ENCODE measurements at regions not wholly inside any gene's neighbourhood (a gene's known extent, or its start where the extent isn't known, plus 50 kb on each side); places are given as distances from the start of the nearest gene placed in this dataset.

- CTCF ChIA-PET (ENCODE audit: partially characterized antibody), result interaction anchor here (0.6 kb wide), 1 partner anchor 597 kb away, joined by 3 read pairs; no protein-coding TSS in a partner anchor
- TF ChIP-seq TEAD4 (IDR thresholded peaks at IDR 0.05; ENCODE audit: low read depth, low read length), result no peak
- TF ChIP-seq SIX5 (IDR thresholded peaks at IDR 0.05; ENCODE audit: low read depth, low read length), result no peak
- no peak for TF ChIP-seq SP4 (IDR thresholded peaks at IDR 0.05; ENCODE audit: low read length)
- TF ChIP-seq KDM5A (IDR thresholded peaks at IDR 0.05; ENCODE audit: low read length), result no peak
- TF ChIP-seq ATF3 (IDR thresholded peaks at IDR 0.05; ENCODE audit: insufficient read depth, low read depth, low read length), result no peak
- TF ChIP-seq MAFK (IDR thresholded peaks at IDR 0.05; ENCODE audit: low read depth, low read length), result no peak
- no peak for TF ChIP-seq KDM4A (IDR thresholded peaks at IDR 0.05; ENCODE audit: low read depth, low read length, severe bottlenecking)
- H3K36me3 ChIP-seq (ENCODE audit: control insufficient read depth in 2 of 4, insufficient read depth in 4 of 4, low read length in 3 of 4), result no peaks in the 10 kb centered on the region
Observed at GRCh38 chr14:95025941-95026340, 131.4 kb downstream of the DICER1 start.

More at GRCh38 chr14:95025941-95026340, 131.4 kb downstream of the DICER1 start:
- H3K14ac ChIP-seq (ENCODE audit: insufficient read length), result no peak overlapping the region
- no peaks in the 10 kb centered on the region for H4K20me1 ChIP-seq (replicated peaks in 1 of 2; ENCODE audit: control insufficient read depth in 1 of 2, insufficient read depth in 2 of 2, low read length in 2 of 2)
- no peak overlapping the region for H2BK20ac ChIP-seq (ENCODE audit: low read length)
- no peak overlapping the region for H2BK5ac ChIP-seq (ENCODE audit: low read depth, low read length)
- H3K79me2 ChIP-seq (ENCODE audit: control insufficient read depth in 1 of 2, insufficient read depth in 2 of 2, low read length in 2 of 2), result no peaks in the 10 kb centered on the region
- no peak overlapping the region for H3K23ac ChIP-seq (ENCODE audit: insufficient read length)
- no peak overlapping the region for H3K27ac ChIP-seq (ENCODE audit: low read depth, low read length)
- no peaks in the 10 kb centered on the region for H3K27me3 ChIP-seq (replicated peaks in 1 of 4; ENCODE audit: control insufficient read depth in 3 of 4, extremely low read depth in 1 of 4, insufficient read depth in 3 of 4, low read length in 3 of 4)
- no peak overlapping the region for H2BK120ac ChIP-seq (replicated peaks; ENCODE audit: low read depth, low read length)
- POLR2A ChIA-PET (ENCODE audit: partially characterized antibody), result no interaction called here
- no peak overlapping the region for H2BK15ac ChIP-seq (ENCODE audit: low read length)
- DNase-seq (ENCODE audit: low read depth in 1 of 2, low spot score in 2 of 2) (no peak), FAIRE-seq (no peak)
- peaks cover 0 to 4% of the 10 kb centered on the region in 2 experiments; a peak in 1 of 4 replicates for H3K9me3 ChIP-seq (ENCODE audit: insufficient read depth in 2 of 2, low read depth in 1 of 2, low read length in 1 of 2)
- no peak overlapping the region for H3K18ac ChIP-seq (ENCODE audit: extremely low read depth, low read length)
- no peak overlapping the region for H2AK5ac ChIP-seq (ENCODE audit: low read depth, low read length)
- H2AFZ ChIP-seq (ENCODE audit: low read length), result no peak overlapping the region
- H3K9ac ChIP-seq (replicated peaks in 1 of 4; ENCODE audit: extremely low read depth in 1 of 4, low read depth in 3 of 4, low read length in 3 of 4), result no peak overlapping the region
- WGBS, 2 experiments (ENCODE audit: extremely low coverage in 1 of 2, insufficient coverage in 1 of 2, insufficient read length in 1 of 2, insufficient replicate concordance in 2 of 2, low coverage in 1 of 2, low lambda C conversion rate in 2 of 2, missing lambda C conversion rate in 1 of 2), result 97% methylated on average over 6 of the region's 6 CpGs; no CpG with 5 or more reads in 1 of the 2 experiments
- H3K4me2 ChIP-seq (ENCODE audit: insufficient read depth in 1 of 2, low read depth in 2 of 2, low read length in 2 of 2), result no peak overlapping the region
- no peak overlapping the region for H4K5ac ChIP-seq (ENCODE audit: insufficient read length, low read depth, low read length)
- no peak overlapping the region for H4K8ac ChIP-seq (ENCODE audit: extremely low read depth, insufficient read depth, low read length)
- H3K23me2 ChIP-seq (ENCODE audit: low read depth, low read length), result no peaks in the 10 kb centered on the region
- H3K4ac ChIP-seq (replicated peaks; ENCODE audit: insufficient read length, low read depth, low read length), result no peak overlapping the region
- no peaks in the 10 kb centered on the region for H3K4me1 ChIP-seq (replicated peaks in 1 of 4; ENCODE audit: control insufficient read depth in 3 of 4, insufficient read depth in 4 of 4, low read length in 3 of 4)
- no peak overlapping the region for H3K4me3 ChIP-seq (ENCODE audit: extremely low read depth in 1 of 4, insufficient read depth in 2 of 4, low read depth in 3 of 4, low read length in 4 of 4)
- no peak overlapping the region for H2BK12ac ChIP-seq (ENCODE audit: low read depth, low read length)
- H3K56ac ChIP-seq (replicated peaks; ENCODE audit: insufficient read length, low read depth, low read length), result no peak overlapping the region
- no peak overlapping the region for H4K91ac ChIP-seq (replicated peaks; ENCODE audit: insufficient read length, low read length)
- no peaks in the 10 kb centered on the region for H3K79me1 ChIP-seq (ENCODE audit: low read depth, low read length)

All from H1 (cell line).